ENCODE measurements at regions not wholly inside any gene's neighbourhood (a gene's known extent, or its start where the extent isn't known, plus 50 kb on each side); places are given as distances from the start of the nearest gene placed in this dataset.

DNA sequence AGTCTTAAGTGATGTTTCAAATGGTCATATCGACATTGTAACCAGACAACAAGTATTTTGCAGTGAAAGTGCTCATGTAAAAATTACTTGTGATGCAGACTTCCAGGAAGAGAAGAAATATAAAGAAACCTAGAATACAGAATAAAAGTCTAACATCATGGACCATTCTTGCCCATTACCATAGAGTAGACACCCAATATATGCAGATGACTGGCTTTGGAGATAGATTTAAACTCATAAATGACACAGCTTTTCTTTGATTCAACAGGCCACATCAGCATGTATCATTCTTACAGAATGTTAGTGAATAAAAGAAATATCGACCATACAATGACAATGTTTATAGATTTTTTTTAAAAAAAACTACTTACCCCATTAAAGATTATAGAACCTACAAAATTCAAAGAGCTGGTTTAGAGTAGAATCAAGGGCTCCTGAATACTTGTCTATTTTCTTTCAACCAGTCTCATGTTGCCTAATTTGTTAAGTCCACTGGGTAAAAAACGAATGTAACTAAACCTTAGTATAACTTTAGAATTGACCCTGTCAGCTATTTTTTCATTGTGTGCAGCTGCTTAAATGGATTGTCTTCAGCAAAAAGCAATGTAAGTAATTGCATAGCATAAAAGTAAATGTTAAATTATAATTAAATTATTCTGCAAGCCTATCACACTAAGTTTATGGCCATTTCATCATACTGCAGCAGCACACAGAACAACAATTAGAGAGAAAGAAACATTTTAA, 268.7 kb upstream of the AGTR1 start:
- H3K9me1 ChIP-seq (ENCODE audit: control insufficient read depth, extremely low read depth, insufficient read depth, low read length): no peaks in the 10 kb centered on the region
- no peak overlapping the region for H3K4me3 ChIP-seq (ENCODE audit: control insufficient read depth in 2 of 3, extremely low read depth in 1 of 3, insufficient read depth in 2 of 3, low read depth in 1 of 3, low read length in 3 of 3)
- H3K27me3 ChIP-seq (ENCODE audit: control insufficient read depth, extremely low read depth, insufficient read depth, low read length): no peaks in the 10 kb centered on the region
- FAIRE-seq (no peak), DNase-seq (ENCODE audit: low read depth, low spot score) (no peak)
- H2AFZ ChIP-seq (ENCODE audit: control insufficient read depth, low read length): no peak overlapping the region
- H4K20me1 ChIP-seq (ENCODE audit: control insufficient read depth, extremely low read depth, insufficient read depth, low read length): no peaks in the 10 kb centered on the region
- TF ChIP-seq CTCF (optimal IDR thresholded peaks at IDR 0.05 in 1 of 3, IDR thresholded peaks at IDR 0.05 in 1 of 3, conservative IDR thresholded peaks at IDR 0.05 in 1 of 3; ENCODE audit: extremely low read depth in 1 of 3, insufficient read depth in 2 of 3, low read length in 3 of 3) (no peak), EZH2 (IDR thresholded peaks at IDR 0.05; ENCODE audit: low read length) (no peak)
- dilution Hi-C loops (cut with MboI; ENCODE audit: extremely low pct_ligation_motif_present, low sequenced_read_pairs): no loop called here
- H3K4me1 ChIP-seq (ENCODE audit: control insufficient read depth, extremely low read depth, insufficient read depth, low read length): no peaks in the 10 kb centered on the region
- H3K27ac ChIP-seq (ENCODE audit: control insufficient read depth, insufficient read depth, low read length): no peak overlapping the region
- H3K9me3 ChIP-seq (ENCODE audit: control insufficient read depth, low read depth, low read length): no peaks in the 10 kb centered on the region
- H3K9ac ChIP-seq (ENCODE audit: control insufficient read depth, extremely low read depth, insufficient read depth, low read length): no peak overlapping the region
- no peaks in the 10 kb centered on the region for H3K36me3 ChIP-seq (ENCODE audit: control insufficient read depth in 2 of 2, extremely low read depth in 1 of 2, insufficient read depth in 2 of 2, low read length in 2 of 2)
- H3K4me2 ChIP-seq (ENCODE audit: control insufficient read depth, extremely low read depth, insufficient read depth, low read depth, low read length): no peak overlapping the region
- no peaks in the 10 kb centered on the region for H3K79me2 ChIP-seq (ENCODE audit: control insufficient read depth, insufficient read depth, low read length)

DNA sequence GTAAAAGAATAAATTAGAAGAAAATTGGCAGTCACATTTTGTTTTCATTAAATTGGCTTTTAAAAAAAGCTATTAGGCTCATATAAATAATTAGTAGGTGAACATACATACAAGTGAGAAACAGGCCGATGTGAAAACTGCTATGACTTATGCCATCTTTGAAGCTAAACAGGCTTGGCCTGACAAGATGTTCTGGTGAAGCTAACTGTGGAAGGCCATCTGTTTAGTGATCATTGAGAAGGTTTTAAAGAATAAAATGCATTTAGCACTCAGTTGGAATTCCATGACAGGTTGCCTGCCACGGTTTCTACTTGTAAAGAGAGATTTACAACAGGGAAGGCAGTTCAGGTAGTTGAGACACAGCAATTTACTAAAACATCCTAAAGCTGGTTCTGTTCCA, 264.0 kb upstream of the AGTR1 start:
- TF ChIP-seq CTCF (optimal IDR thresholded peaks at IDR 0.05 in 1 of 3, IDR thresholded peaks at IDR 0.05 in 1 of 3, conservative IDR thresholded peaks at IDR 0.05 in 1 of 3; ENCODE audit: extremely low read depth in 1 of 3, insufficient read depth in 2 of 3, low read length in 3 of 3) (no peak), EZH2 (IDR thresholded peaks at IDR 0.05; ENCODE audit: low read length) (no peak)

More for the DNA sequence above, 264.0 kb upstream of the AGTR1 start:
- dilution Hi-C loops (cut with MboI; ENCODE audit: extremely low pct_ligation_motif_present, low sequenced_read_pairs): no loop called here
- no peak overlapping the region for H3K27ac ChIP-seq (ENCODE audit: control insufficient read depth, insufficient read depth, low read length)
- no peak for DNase-seq (ENCODE audit: low read depth, low spot score)
- no peak for FAIRE-seq
- no peaks in the 10 kb centered on the region for H3K27me3 ChIP-seq (ENCODE audit: control insufficient read depth, extremely low read depth, insufficient read depth, low read length)
- H3K4me2 ChIP-seq (ENCODE audit: control insufficient read depth, extremely low read depth, insufficient read depth, low read depth, low read length): no peak overlapping the region
- no peak overlapping the region for H3K9ac ChIP-seq (ENCODE audit: control insufficient read depth, extremely low read depth, insufficient read depth, low read length)
- no peak overlapping the region for H3K4me3 ChIP-seq (ENCODE audit: control insufficient read depth in 2 of 3, extremely low read depth in 1 of 3, insufficient read depth in 2 of 3, low read depth in 1 of 3, low read length in 3 of 3)
- H2AFZ ChIP-seq (ENCODE audit: control insufficient read depth, low read length): no peak overlapping the region
- no peaks in the 10 kb centered on the region for H4K20me1 ChIP-seq (ENCODE audit: control insufficient read depth, extremely low read depth, insufficient read depth, low read length)
- no peaks in the 10 kb centered on the region for H3K9me1 ChIP-seq (ENCODE audit: control insufficient read depth, extremely low read depth, insufficient read depth, low read length)
- H3K36me3 ChIP-seq (ENCODE audit: control insufficient read depth in 2 of 2, extremely low read depth in 1 of 2, insufficient read depth in 2 of 2, low read length in 2 of 2): no peaks in the 10 kb centered on the region
- no peaks in the 10 kb centered on the region for H3K4me1 ChIP-seq (ENCODE audit: control insufficient read depth, extremely low read depth, insufficient read depth, low read length)
- H3K9me3 ChIP-seq (ENCODE audit: control insufficient read depth, low read depth, low read length): no peaks in the 10 kb centered on the region
- no peaks in the 10 kb centered on the region for H3K79me2 ChIP-seq (ENCODE audit: control insufficient read depth, insufficient read depth, low read length)

All from keratinocyte (primary cell).